PFSK-1 (cell line): ENCODE measurements at regions not wholly inside any gene's neighbourhood (a gene's known extent, or its start where the extent isn't known, plus 50 kb on each side); places are given as distances from the start of the nearest gene placed in this dataset.

Experiments
- FOXP2 ChIP-seq: optimal IDR thresholded peaks from 2 replicates; pipeline ENCODE3; 2011; ENCODE audit warnings: borderline replicate concordance, control low read depth, inconsistent platforms; ENCODE audit not compliant: insufficient read depth; ENCODE audit errors: extremely low read length, extremely low read depth
- POLR2AphosphoS5 ChIP-seq: IDR thresholded peaks from 2 replicates; pipeline ENCODE4 v1.6.1; 2012; ENCODE audit warnings: low read depth, mild to moderate bottlenecking, control low read depth, low read length, moderate library complexity
- REST ChIP-seq, 2 experiments: IDR thresholded peaks; 2 replicates each; pipeline versions ENCODE4 v1.6.1 to v1.8.0; 2011 to 2012; ENCODE audit warnings: low read depth in 2 of 2, low read length in 2 of 2, control low read depth in 1 of 2, inconsistent platforms in 1 of 2, mild to moderate bottlenecking in 1 of 2, moderate library complexity in 1 of 2; ENCODE audit not compliant: insufficient read depth in 1 of 2
- SIN3A ChIP-seq: IDR thresholded peaks from 2 replicates; pipeline ENCODE4 v1.6.1; 2012; ENCODE audit warnings: mild to moderate bottlenecking, low read length, moderate library complexity, borderline replicate concordance; ENCODE audit not compliant: insufficient read depth
- TAF1 ChIP-seq: IDR thresholded peaks from 2 replicates; pipeline ENCODE4 v1.6.1; 2012; ENCODE audit warnings: low read length, control low read depth, borderline replicate concordance; ENCODE audit not compliant: insufficient read depth

- TF ChIP-seq SIN3A (no peak), POLR2AphosphoS5 (no peak), REST (IDR thresholded peaks at IDR 0.05; ENCODE audit: insufficient read depth in 1 of 2, low read depth in 2 of 2, low read length in 2 of 2) (no peak), FOXP2 (no peak), TAF1 (no peak)
Measured at GRCh38 chr21:38958323-38958705, 152.6 kb downstream of the ETS2 start.

GRCh38 chr21:38957575-38958322 lies 152.0 kb downstream of the ETS2 start:
- TF ChIP-seq REST (IDR thresholded peaks at IDR 0.05; ENCODE audit: insufficient read depth in 1 of 2, low read depth in 2 of 2, low read length in 2 of 2), result no peak
- TF ChIP-seq FOXP2, result no peak
- no peak for TF ChIP-seq POLR2AphosphoS5
- no peak for TF ChIP-seq SIN3A
- TF ChIP-seq TAF1, result no peak

- TF ChIP-seq REST (IDR thresholded peaks at IDR 0.05; ENCODE audit: insufficient read depth in 1 of 2, low read depth in 2 of 2, low read length in 2 of 2) (no peak), SIN3A (no peak), POLR2AphosphoS5 (no peak), FOXP2 (no peak), TAF1 (no peak)
Measured at GRCh38 chr21:38956856-38957571, 151.3 kb downstream of the ETS2 start.

GRCh38 chr21:38956521-38956855 lies 150.8 kb downstream of the ETS2 start:
- TF ChIP-seq SIN3A, result no peak

- no peak for TF ChIP-seq SIN3A
- TF ChIP-seq FOXP2, result no peak
- no peak for TF ChIP-seq REST (IDR thresholded peaks at IDR 0.05; ENCODE audit: insufficient read depth in 1 of 2, low read depth in 2 of 2, low read length in 2 of 2)
Measured at GRCh38 chr21:38956007-38956406, 150.3 kb downstream of the ETS2 start.
